Neuron (in vitro differentiated cells): ENCODE measurements at regions not wholly inside any gene's neighbourhood (a gene's known extent, or its start where the extent isn't known, plus 50 kb on each side); places are given as distances from the start of the nearest gene placed in this dataset.

ENCODE experiments used
- H2AFZ ChIP-seq: one replicate; pipeline ENCODE4 v1.6.1; 2013; ENCODE audit warnings: low read depth, mild to moderate bottlenecking, inconsistent platforms, low read length, moderate library complexity
- H3K27me3 ChIP-seq: one replicate; pipeline ENCODE4 v1.6.1; 2013; ENCODE audit warnings: low read length; ENCODE audit not compliant: insufficient read depth
- H3K36me3 ChIP-seq: one replicate; pipeline ENCODE4 v1.6.1; 2013; ENCODE audit warnings: low read length; ENCODE audit not compliant: insufficient read depth
- H3K4me1 ChIP-seq: one replicate; pipeline ENCODE4 v1.6.1; 2013; ENCODE audit warnings: low read length; ENCODE audit not compliant: insufficient read depth
- H3K4me3 ChIP-seq: 2 replicates; pipeline ENCODE4 v1.5.1; 2013; ENCODE audit warnings: mild to moderate bottlenecking, low read length, moderate library complexity
- H3K9me3 ChIP-seq: one replicate; pipeline ENCODE4 v1.6.1; 2013; ENCODE audit warnings: low read length

DNA sequence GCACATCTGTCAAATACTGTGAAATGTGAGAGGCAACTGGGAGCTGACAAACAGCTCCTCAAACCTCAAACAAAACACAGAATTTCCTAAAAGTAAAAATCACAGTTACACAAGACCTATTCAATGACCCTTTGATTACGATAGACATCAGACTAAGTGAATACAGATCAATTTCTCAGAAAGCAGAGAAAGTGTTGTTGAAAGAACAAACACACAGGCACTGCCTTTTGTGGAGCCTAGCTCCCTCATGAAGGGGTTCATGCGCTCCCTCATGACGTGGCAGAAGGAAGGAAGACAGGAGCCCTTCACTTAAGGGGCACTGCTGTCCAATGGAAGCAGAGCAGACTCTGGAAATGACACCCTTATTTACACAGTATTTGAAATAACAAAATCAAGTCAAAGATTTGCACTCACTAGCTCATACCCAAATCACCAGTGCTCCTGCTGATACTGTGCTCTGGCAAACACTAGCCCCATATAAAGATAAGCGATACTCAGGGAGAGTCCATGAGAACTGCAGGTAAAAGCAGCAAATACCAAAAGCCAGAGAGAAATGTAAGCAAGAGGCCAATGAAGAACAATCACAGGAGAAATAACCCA lies 144.9 kb downstream of the KLF12 start:
- no peak overlapping the region for H3K4me3 ChIP-seq
- peaks cover 11% of the 10 kb centered on the region for H3K4me1 ChIP-seq
- H3K9me3 ChIP-seq, result no peaks in the 10 kb centered on the region
- H3K36me3 ChIP-seq, result peaks cover 19% of the 10 kb centered on the region
- no peaks in the 10 kb centered on the region for H3K27me3 ChIP-seq
- H2AFZ ChIP-seq, result no peak overlapping the region

DNA sequence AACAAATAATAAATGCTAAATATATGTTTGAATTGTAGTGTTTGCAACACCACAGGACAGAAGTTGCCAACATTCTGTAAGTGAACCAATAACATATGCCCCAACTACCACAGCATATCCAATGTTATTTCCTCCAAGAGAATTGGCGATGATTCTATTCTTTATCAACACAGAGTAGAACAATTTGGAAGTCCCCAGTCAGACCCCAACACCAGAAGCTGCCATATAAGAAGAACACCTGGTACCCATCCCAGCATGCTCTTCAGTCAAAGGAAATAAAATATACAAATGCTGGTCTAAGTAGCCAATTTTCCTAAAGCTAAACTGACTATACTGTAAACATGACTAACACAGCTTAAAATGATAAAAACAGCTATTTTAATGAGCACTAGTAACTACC lies 145.7 kb downstream of the KLF12 start:
- Histone ChIP-seq H3K36me3 (peaks cover 13% of the 10 kb centered on the region), H3K4me3 (no peak overlapping the region), H3K9me3 (no peaks in the 10 kb centered on the region), H2AFZ (no peak overlapping the region), H3K4me1 (peaks cover 11% of the 10 kb centered on the region), H3K27me3 (no peaks in the 10 kb centered on the region)

DNA sequence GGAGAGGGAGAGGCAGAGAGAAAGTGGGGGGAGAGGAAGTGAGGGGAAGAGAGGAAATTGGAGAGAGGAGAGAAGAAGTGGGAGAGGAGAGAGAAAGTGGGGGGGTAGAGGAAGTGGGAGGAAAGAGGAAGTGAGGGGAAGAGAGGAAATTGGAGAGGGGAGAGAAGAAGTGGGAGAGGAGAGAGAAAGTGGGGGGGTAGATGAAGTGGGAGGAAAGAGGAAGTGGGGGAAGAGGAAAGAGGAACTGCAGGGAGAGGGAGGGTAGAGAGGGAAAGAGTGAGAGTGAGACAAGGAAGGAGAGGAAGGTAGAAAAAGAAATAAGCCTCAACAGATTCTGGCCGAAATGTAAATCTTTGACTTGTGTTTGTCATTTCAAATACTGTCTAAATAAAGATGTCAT lies 146.6 kb downstream of the KLF12 start:
- H3K4me3 ChIP-seq, result no peak overlapping the region
- H3K27me3 ChIP-seq, result no peaks in the 10 kb centered on the region
- peaks cover 11% of the 10 kb centered on the region for H3K4me1 ChIP-seq
- no peak overlapping the region for H2AFZ ChIP-seq
- H3K9me3 ChIP-seq, result no peaks in the 10 kb centered on the region
- H3K36me3 ChIP-seq, result peaks cover 8% of the 10 kb centered on the region

DNA sequence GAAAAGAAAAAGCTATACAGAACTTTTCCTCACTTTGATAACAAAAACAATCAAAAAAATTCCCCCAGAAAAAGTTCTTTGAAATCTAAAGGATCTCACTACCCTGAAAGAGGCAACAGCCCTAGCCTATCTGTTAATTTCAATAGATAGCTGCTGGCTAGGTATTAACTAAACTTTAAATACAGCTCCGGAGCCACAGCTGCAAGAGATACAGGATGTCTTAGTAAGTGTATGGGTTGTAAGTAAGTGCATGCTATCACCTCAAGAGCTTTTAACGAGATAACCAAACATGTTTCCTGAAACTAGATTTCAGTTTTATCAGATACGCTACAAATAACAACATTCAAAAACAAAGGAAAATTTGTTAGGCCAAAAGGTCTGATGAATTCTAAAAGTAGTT lies 148.4 kb downstream of the KLF12 start:
- Histone ChIP-seq H3K27me3 (no peaks in the 10 kb centered on the region), H3K9me3 (no peaks in the 10 kb centered on the region), H3K4me1 (peaks cover 6% of the 10 kb centered on the region), H2AFZ (no peak overlapping the region), H3K4me3 (no peak overlapping the region), H3K36me3 (peaks cover 6% of the 10 kb centered on the region)

- Histone ChIP-seq H3K4me3 (no peak overlapping the region), H3K36me3 (peaks cover 6% of the 10 kb centered on the region), H3K27me3 (no peaks in the 10 kb centered on the region), H3K4me1 (peaks cover 6% of the 10 kb centered on the region), H3K9me3 (no peaks in the 10 kb centered on the region), H2AFZ (no peak overlapping the region)
Measured at GRCh38 chr13:73984949-73985691, 149.1 kb downstream of the KLF12 start.

DNA sequence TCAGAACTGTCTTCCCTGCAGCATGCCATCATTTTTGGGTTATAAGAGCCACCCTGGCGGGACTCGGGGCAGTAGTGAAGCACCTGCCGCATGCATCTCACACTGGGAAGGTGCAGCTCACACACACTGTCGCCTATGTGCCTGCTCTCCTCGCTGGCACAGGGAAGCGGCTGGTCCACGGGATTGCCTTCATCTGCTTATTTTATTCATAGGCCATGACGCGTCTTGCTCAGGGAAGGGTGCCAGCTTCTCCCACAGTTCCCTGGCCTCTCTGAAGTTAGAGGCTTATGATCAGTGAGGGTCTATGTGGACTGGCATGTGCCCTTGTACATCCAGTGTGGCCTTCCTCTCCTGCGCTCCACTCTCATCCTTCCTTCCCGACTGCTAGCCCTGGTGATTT lies 150.0 kb downstream of the KLF12 start:
- Histone ChIP-seq H2AFZ (no peak overlapping the region), H3K27me3 (no peaks in the 10 kb centered on the region), H3K9me3 (no peaks in the 10 kb centered on the region), H3K4me1 (peaks cover 2% of the 10 kb centered on the region), H3K36me3 (peaks cover 6% of the 10 kb centered on the region), H3K4me3 (no peak overlapping the region)

GRCh38 chr13:73983109-73983508 lies 151.1 kb downstream of the KLF12 start:
- Histone ChIP-seq H3K27me3 (no peaks in the 10 kb centered on the region), H3K9me3 (no peaks in the 10 kb centered on the region)

DNA sequence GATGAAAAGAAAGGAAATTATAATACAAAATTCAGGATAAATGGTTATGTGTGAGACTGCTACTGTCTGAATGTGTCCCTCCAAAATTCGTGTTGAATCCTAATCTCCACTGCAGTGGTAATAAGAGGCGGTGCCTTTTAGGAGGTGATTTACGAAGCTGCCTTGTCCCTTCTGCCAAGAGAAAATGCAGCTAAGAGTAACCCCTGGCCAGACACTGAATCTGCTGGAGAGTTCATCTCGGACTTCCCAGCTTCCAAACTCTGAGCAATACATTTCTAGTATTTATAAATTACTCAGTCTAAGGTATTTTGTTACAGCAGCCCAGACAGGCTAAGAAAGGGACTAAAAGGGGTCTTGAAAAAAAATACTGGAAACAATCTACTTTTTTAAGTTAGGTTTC lies 152.6 kb downstream of the KLF12 start:
- Histone ChIP-seq H2AFZ (no peak overlapping the region), H3K4me3 (no peak overlapping the region), H3K9me3 (no peaks in the 10 kb centered on the region), H3K27me3 (no peaks in the 10 kb centered on the region), H3K36me3 (peaks cover 9% of the 10 kb centered on the region), H3K4me1 (no peaks in the 10 kb centered on the region)

More at GRCh38 chr13:73983109-73983508, 151.1 kb downstream of the KLF12 start:
- Histone ChIP-seq H3K4me1 (no peaks in the 10 kb centered on the region), H3K4me3 (no peak overlapping the region), H3K36me3 (peaks cover 9% of the 10 kb centered on the region), H2AFZ (no peak overlapping the region)

DNA sequence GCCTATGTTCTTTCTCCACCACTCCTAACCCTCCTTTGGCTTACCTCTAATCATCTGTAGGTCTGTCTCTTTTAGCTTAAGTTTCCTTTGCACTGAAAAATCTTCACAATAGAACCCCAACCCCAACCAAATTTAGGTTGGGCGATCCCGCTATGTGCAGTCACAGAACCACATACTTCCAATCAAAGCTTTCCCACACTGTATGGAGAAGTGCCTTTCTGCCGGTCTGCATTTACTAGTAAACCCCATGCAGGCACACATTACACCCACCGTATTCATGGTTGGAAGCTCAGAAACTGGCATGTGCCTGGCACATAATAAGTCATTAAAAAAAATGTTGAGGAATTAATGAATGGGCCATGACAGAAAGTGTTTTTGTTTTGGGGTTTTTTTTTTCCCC lies 158.4 kb downstream of the KLF12 start:
- H3K4me1 ChIP-seq, result no peaks in the 10 kb centered on the region
- H3K27me3 ChIP-seq, result no peaks in the 10 kb centered on the region
- no peak overlapping the region for H3K4me3 ChIP-seq
- H3K9me3 ChIP-seq, result peaks cover 2% of the 10 kb centered on the region
- H2AFZ ChIP-seq, result no peak overlapping the region
- peaks cover 3% of the 10 kb centered on the region for H3K36me3 ChIP-seq

GRCh38 chr13:73974051-73974450 lies 160.2 kb downstream of the KLF12 start:
- H2AFZ ChIP-seq, result no peak overlapping the region
- H3K4me3 ChIP-seq, result no peak overlapping the region
- peaks cover 2% of the 10 kb centered on the region for H3K9me3 ChIP-seq
- H3K36me3 ChIP-seq, result peaks cover 3% of the 10 kb centered on the region
- H3K4me1 ChIP-seq, result no peaks in the 10 kb centered on the region
- no peaks in the 10 kb centered on the region for H3K27me3 ChIP-seq

DNA sequence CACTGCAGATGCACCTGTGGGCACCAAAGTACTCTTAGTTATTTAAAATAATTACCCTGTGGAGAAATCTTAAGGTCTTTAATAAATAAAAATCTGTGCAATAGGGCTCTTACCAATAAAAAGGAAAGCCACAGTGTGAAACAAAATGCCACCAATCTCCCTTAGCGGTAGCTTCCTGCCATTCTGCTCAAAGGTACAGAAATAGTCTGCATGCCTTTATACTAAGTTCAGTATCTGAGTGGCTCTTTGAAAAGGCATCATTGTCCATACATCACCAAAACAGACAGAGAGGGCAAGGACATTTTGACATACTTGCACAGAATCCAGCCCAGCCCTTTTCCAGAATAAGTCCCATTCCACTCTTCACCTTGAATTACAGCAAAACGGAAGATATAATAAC lies 161.0 kb downstream of the KLF12 start:
- H3K27me3 ChIP-seq, result no peaks in the 10 kb centered on the region
- no peak overlapping the region for H2AFZ ChIP-seq
- H3K9me3 ChIP-seq, result peaks cover 2% of the 10 kb centered on the region
- H3K4me3 ChIP-seq, result no peak overlapping the region
- no peaks in the 10 kb centered on the region for H3K4me1 ChIP-seq
- H3K36me3 ChIP-seq, result no peaks in the 10 kb centered on the region

DNA sequence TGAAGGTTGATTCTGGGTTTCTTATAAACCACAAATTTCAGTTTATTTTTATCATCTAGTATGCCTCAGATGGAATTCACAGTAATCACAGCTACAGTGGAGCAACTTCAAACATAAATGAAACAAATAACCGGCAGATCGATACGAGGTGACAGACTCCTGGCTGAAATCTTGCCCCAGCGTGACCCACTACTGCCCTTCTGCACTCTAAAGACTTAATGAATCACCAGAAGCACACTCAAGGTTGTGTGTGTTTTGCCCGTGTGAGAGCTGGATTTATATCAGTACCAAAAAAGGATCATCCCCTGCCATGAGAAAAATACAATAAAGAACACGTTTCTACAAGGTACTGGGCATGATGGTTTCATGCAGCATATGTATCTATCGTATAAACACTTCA lies 161.7 kb downstream of the KLF12 start:
- no peak overlapping the region for H3K4me3 ChIP-seq
- H2AFZ ChIP-seq, result no peak overlapping the region
- H3K9me3 ChIP-seq, result peaks cover 2% of the 10 kb centered on the region
- H3K27me3 ChIP-seq, result no peaks in the 10 kb centered on the region
- no peaks in the 10 kb centered on the region for H3K36me3 ChIP-seq
- no peaks in the 10 kb centered on the region for H3K4me1 ChIP-seq

DNA sequence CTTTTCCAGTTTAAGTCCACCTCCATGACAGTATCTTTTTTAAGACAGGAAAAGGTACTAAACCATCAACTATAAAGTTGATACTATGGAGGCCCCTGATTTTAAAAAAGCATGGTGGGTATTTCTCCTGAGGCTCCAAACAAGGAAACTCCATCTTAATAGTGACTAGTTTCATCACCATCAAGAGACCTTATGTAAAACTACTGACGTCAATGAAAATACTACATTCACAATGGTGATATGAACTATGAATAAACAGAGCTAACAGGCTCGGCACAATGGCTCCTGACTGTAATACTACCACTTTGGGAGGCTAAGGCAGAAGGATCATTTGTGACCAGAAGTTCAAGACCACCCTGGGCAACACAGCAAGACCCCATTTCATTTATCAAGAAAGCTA lies 162.7 kb downstream of the KLF12 start:
- Histone ChIP-seq H3K27me3 (no peaks in the 10 kb centered on the region), H3K9me3 (peaks cover 2% of the 10 kb centered on the region)

More for the DNA sequence above, 162.7 kb downstream of the KLF12 start:
- H3K4me1 ChIP-seq, result peaks cover 9% of the 10 kb centered on the region
- H3K4me3 ChIP-seq, result no peak overlapping the region
- H2AFZ ChIP-seq, result no peak overlapping the region
- no peaks in the 10 kb centered on the region for H3K36me3 ChIP-seq
